Mesothelial cell of epicardium (in vitro differentiated cells): ENCODE measurements at regions not wholly inside any gene's neighbourhood (a gene's known extent, or its start where the extent isn't known, plus 50 kb on each side); places are given as distances from the start of the nearest gene placed in this dataset.

ENCODE experiments used
- DNase-seq, 2 experiments: peaks; one replicate each; pipeline ENCODE4 v3.0.0; 2021; ENCODE audit warnings: low spot score in 2 of 2; ENCODE audit not compliant: unreplicated experiment in 2 of 2
- H3K27ac Mint-ChIP-seq: 2 replicates; pipeline ENCODE4 v1.8.0; 2021; ENCODE audit warnings: mixed read lengths
- H3K27me3 Mint-ChIP-seq: 2 replicates; pipeline ENCODE4 v1.8.0; 2021; ENCODE audit warnings: low read depth, mixed read lengths
- H3K36me3 Mint-ChIP-seq: 2 replicates; pipeline ENCODE4 v1.8.0; 2021; ENCODE audit warnings: mixed read lengths
- H3K4me1 Mint-ChIP-seq: 2 replicates; pipeline ENCODE4 v1.8.0; 2021; ENCODE audit warnings: mixed read lengths
- H3K4me3 Mint-ChIP-seq: 2 replicates; pipeline ENCODE4 v1.8.0; 2021; ENCODE audit warnings: mild to moderate bottlenecking, moderate library complexity, mixed read lengths
- H3K9me3 Mint-ChIP-seq: 2 replicates; pipeline ENCODE4 v1.8.0; 2021; ENCODE audit warnings: mixed read lengths
- TF ChIP-seq, protein P1 (sequence below): fragments of 200-600 bp; sonication (generic); IDR thresholded peaks from one replicate; pipeline ENCODE4 v1.5.0; 2021; ENCODE audit warnings: antibody characterized with exemption; ENCODE audit not compliant: unreplicated experiment

DNA sequence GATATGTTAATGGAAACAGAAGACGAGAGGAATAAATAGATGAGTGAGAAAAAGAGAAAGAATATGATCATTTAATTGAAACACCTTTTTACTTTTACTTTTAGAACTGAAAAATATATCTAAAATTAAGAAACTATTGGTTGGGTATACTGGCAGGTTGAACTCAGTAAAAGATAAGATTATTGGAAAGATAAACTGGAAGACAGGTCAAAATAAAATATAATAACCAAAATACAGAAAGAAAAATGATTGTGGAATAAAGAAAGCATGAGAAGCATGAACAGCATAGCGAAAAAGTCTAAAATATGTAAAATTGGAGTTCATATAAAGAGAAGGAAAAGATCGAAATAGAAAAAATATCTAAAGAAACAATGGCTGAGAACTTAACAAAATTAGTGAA lies 242.2 kb upstream of the MIR17HG start:
- DNase-seq: no peak
- Mint-ChIP-seq H3K27ac (no peak overlapping the region), H3K27me3 (no peaks in the 10 kb centered on the region), H3K36me3 (no peaks in the 10 kb centered on the region), H3K9me3 (peaks cover 23% of the 10 kb centered on the region), H3K4me3 (no peak overlapping the region), H3K4me1 (peaks cover 8% of the 10 kb centered on the region)
- TF ChIP-seq, protein P1, sequence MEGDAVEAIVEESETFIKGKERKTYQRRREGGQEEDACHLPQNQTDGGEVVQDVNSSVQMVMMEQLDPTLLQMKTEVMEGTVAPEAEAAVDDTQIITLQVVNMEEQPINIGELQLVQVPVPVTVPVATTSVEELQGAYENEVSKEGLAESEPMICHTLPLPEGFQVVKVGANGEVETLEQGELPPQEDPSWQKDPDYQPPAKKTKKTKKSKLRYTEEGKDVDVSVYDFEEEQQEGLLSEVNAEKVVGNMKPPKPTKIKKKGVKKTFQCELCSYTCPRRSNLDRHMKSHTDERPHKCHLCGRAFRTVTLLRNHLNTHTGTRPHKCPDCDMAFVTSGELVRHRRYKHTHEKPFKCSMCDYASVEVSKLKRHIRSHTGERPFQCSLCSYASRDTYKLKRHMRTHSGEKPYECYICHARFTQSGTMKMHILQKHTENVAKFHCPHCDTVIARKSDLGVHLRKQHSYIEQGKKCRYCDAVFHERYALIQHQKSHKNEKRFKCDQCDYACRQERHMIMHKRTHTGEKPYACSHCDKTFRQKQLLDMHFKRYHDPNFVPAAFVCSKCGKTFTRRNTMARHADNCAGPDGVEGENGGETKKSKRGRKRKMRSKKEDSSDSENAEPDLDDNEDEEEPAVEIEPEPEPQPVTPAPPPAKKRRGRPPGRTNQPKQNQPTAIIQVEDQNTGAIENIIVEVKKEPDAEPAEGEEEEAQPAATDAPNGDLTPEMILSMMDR: no peak

DNA sequence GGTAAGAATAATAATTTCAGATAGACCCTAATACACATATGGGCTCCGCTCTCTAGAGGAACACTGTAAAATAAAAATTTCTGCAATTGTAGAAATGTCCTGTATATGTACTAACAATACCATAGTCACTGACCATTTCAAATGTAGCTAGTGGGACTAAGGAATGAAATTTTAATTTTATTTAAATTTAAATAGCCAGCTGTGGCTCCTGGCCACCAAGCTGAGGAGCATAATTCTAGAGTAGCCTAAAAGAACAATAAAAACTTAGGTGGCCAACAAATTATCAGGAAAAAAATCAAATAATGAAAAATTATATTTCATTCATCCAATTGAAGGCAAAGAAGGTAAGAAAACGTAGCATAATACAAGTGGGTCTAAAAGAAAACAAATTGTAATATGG lies 240.9 kb upstream of the MIR17HG start:
- TF ChIP-seq, protein P1: no peak
- no peak for DNase-seq
- no peaks in the 10 kb centered on the region for H3K27me3 Mint-ChIP-seq
- H3K9me3 Mint-ChIP-seq: peaks cover 23% of the 10 kb centered on the region
- no peaks in the 10 kb centered on the region for H3K36me3 Mint-ChIP-seq
- H3K4me1 Mint-ChIP-seq: peaks cover 1% of the 10 kb centered on the region
- no peak overlapping the region for H3K27ac Mint-ChIP-seq
- H3K4me3 Mint-ChIP-seq: no peak overlapping the region

DNA sequence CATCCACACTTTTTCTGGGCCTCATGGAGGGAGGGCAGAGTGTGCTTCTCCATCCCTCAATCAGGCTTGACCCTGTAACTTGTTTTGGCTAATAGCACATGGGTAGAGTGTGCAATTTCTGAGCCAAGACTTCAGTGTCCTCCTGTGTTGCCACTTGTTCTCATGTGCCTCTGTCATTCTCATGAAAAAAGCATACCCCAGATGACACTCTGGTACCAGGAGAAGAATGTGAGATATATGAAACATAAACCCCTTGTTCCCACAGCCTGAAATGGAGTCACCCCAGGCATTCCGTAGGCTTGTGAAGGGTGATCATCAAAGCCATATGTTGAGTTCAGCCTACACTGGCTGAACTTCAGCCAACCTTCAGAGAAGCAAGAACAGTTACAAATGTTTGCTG lies 239.2 kb upstream of the MIR17HG start:
- H3K36me3 Mint-ChIP-seq: no peaks in the 10 kb centered on the region
- H3K27me3 Mint-ChIP-seq: no peaks in the 10 kb centered on the region

DNA sequence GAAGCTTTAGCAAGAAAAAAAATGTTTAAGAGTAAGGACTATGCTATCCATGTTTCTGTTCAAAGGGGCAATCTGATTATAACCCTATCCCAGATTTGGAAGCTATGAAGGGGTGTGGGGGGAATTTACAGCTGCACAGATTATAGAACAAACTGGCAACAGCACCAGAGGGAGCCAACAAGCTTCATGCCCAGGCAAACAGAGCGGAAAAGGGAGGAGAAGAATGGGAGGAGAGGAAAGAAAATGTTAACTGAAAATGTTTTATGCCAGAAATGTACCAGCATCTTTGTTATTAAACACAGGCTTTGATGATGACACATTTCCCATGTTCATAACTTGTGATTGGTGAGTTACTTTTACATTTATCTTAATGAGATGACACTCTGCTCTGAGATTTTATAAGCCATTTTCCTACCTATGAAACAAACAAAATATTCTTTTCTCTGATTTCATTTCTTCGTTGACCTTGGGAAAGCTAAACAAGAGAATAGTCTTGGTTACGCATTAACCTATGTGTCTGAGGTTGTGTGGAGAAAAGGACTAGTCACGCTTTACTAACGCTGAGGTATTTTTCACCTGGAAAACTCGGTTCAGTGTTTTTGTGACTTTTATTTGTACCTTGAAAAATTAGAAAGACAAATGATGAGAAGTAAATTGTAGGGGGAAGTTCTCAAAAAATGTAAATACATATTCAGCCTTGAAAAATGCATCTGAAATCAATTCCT lies 235.8 kb upstream of the MIR17HG start:
- TF ChIP-seq, protein P1: no peak
- H3K27ac Mint-ChIP-seq: no peak overlapping the region
- peaks cover 8% of the 10 kb centered on the region for H3K9me3 Mint-ChIP-seq
- H3K4me1 Mint-ChIP-seq: peaks cover 7% of the 10 kb centered on the region
- no peaks in the 10 kb centered on the region for H3K27me3 Mint-ChIP-seq
- DNase-seq: no peak
- H3K36me3 Mint-ChIP-seq: no peaks in the 10 kb centered on the region
- H3K4me3 Mint-ChIP-seq: no peak overlapping the region

More for the DNA sequence above, 239.2 kb upstream of the MIR17HG start:
- no peak for DNase-seq
- TF ChIP-seq, protein P1: no peak
- Mint-ChIP-seq H3K9me3 (peaks cover 18% of the 10 kb centered on the region), H3K4me3 (no peak overlapping the region), H3K4me1 (peaks cover 7% of the 10 kb centered on the region), H3K27ac (no peak overlapping the region)

DNA sequence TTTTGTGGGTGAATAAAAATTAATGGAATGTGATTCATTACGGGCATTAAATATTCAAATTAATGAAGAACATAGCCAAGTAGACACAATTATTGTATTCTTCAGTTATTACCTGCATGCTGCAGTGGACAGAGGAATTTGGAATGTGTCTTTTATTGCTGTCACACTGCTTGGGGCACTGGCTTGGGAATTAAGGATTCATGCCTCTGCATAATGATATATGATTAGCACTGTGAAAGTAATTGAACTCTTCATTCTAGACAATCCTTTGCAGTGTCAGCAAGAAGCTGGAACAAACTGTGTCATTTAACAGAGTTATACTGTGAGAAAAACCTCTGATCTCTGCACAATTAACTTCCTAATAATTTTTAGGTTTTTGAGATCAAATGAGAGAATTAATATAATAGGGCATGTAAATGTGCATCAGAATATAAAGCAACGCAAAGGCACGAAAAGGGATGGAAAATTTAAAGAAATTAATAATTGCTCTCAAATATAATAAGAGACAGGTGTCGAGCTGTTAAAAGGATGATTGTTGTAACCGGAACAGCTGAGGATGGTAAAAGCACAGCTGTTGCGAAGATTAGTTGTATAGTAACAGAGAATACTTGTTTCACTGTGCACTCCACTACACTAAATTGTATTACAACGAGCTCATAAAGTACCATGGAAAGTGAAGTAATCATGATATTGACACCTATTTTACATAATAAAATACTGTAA lies 235.1 kb upstream of the MIR17HG start:
- Mint-ChIP-seq H3K4me1 (peaks cover 7% of the 10 kb centered on the region), H3K27ac (no peak overlapping the region), H3K4me3 (no peak overlapping the region), H3K36me3 (no peaks in the 10 kb centered on the region), H3K9me3 (peaks cover 8% of the 10 kb centered on the region), H3K27me3 (no peaks in the 10 kb centered on the region)
- TF ChIP-seq, protein P1: no peak
- no peak for DNase-seq
